ENCODE measurements at regions not wholly inside any gene's neighbourhood (a gene's known extent, or its start where the extent isn't known, plus 50 kb on each side); places are given as distances from the start of the nearest gene placed in this dataset.

GRCh38 chr7:136555933-136556332 is 312.5 kb upstream of the CHRM2 start:
- TF ChIP-seq SIN3A (IDR thresholded peaks at IDR 0.05; ENCODE audit: borderline replicate concordance, insufficient read depth, low read depth, low read length) (no peak), REST (IDR thresholded peaks at IDR 0.05; ENCODE audit: insufficient read depth in 1 of 2, low read depth in 2 of 2, low read length in 1 of 2) (no peak)
- ATAC-seq = no peak
- BruUV-seq (replicated peaks) = no TSS peak
- in situ Hi-C loops (cut with HindIII; ENCODE audit: low pct_unique_long_range_greater_than_20kb, low sequenced_read_pairs) (no loop called here), intact Hi-C loops (cut with micrococcal nuclease; ENCODE audit: unreplicated experiment) (no loop called here)
- H3K27me3 ChIP-seq (ENCODE audit: control insufficient read depth, insufficient read depth, low read length) = no peaks in the 10 kb centered on the region
- H3K4me1 ChIP-seq (ENCODE audit: control insufficient read depth, insufficient read depth, low read length) = no peaks in the 10 kb centered on the region
- POLR2A ChIA-PET = no interaction called here
- H3K4me3 ChIP-seq (ENCODE audit: low read depth in 2 of 2, low read length in 2 of 2) = no peak overlapping the region
- no peak overlapping the region for H3K27ac ChIP-seq (ENCODE audit: low read length)
- DNase-seq (ENCODE audit: low read depth, low spot score) = no peak
- CTCF ChIA-PET = no interaction called here
- H3K36me3 ChIP-seq (ENCODE audit: control insufficient read depth, insufficient read depth, low read length) = no peaks in the 10 kb centered on the region
- H3K9me3 ChIP-seq (ENCODE audit: control insufficient read depth, insufficient read depth, low read depth, low read length) = no peaks in the 10 kb centered on the region

DNA sequence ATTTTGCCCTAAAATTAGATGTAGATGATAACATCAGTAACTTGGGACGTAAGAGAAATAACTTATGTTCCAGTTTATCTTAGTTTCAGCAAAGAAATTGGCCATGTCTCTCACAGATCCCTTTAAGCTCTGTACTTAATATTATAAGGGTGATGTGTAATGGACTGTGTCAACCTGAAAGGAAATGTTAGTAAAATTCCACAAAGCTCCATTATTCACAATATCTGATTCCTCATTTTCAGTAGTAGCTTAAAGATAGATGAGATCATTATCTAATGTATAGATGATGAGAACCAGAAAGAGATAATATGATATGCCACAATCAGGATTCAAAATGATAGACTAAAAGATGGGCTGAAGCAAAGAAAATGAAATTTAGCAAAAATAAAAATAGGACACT is 316.8 kb upstream of the CHRM2 start:
- no peak overlapping the region for H3K27ac ChIP-seq (ENCODE audit: low read length)
- in situ Hi-C loops (cut with HindIII; ENCODE audit: low pct_unique_long_range_greater_than_20kb, low sequenced_read_pairs) (no loop called here), intact Hi-C loops (cut with micrococcal nuclease; ENCODE audit: unreplicated experiment) (no loop called here)
- no peaks in the 10 kb centered on the region for H3K4me1 ChIP-seq (ENCODE audit: control insufficient read depth, insufficient read depth, low read length)
- CTCF ChIA-PET = no interaction called here
- no peaks in the 10 kb centered on the region; the same call in 1 of the 2 replicates for H3K9me3 ChIP-seq (ENCODE audit: control insufficient read depth, insufficient read depth, low read depth, low read length)
- no peak for TF ChIP-seq CTCF (IDR thresholded peaks at IDR 0.05)
- no peak for TF ChIP-seq POLR2AphosphoS5 (IDR thresholded peaks at IDR 0.05; ENCODE audit: low read depth, low read length)
- no peak for TF ChIP-seq TCF7L2 (IDR thresholded peaks at IDR 0.05; ENCODE audit: low read depth, low read length)
- TF ChIP-seq REST (IDR thresholded peaks at IDR 0.05; ENCODE audit: insufficient read depth in 1 of 2, low read depth in 2 of 2, low read length in 1 of 2) = no peak
- TF ChIP-seq SIN3A (IDR thresholded peaks at IDR 0.05; ENCODE audit: borderline replicate concordance, insufficient read depth, low read depth, low read length) = no peak
- no peak for ATAC-seq
- BruUV-seq (replicated peaks) = no TSS peak
- no peaks in the 10 kb centered on the region for H3K27me3 ChIP-seq (ENCODE audit: control insufficient read depth, insufficient read depth, low read length)
- no peak for DNase-seq (ENCODE audit: low read depth, low spot score)
- POLR2A ChIA-PET = no interaction called here
- no peak overlapping the region for H3K4me3 ChIP-seq (ENCODE audit: low read depth in 2 of 2, low read length in 2 of 2)
- H3K36me3 ChIP-seq (ENCODE audit: control insufficient read depth, insufficient read depth, low read length) = no peaks in the 10 kb centered on the region

Data from Panc1 (cell line).